Muscle of leg (tissue), 3 donors: ENCODE measurements at regions not wholly inside any gene's neighbourhood (a gene's known extent, or its start where the extent isn't known, plus 50 kb on each side); places are given as distances from the start of the nearest gene placed in this dataset.

Experiments used
- DNase-seq: peaks from one replicate; pipeline ENCODE4 v3.0.0; 2013
- H3K27ac ChIP-seq: one replicate; pipeline ENCODE4 v1.5.1; 2013; ENCODE audit warnings: mild to moderate bottlenecking, low read length, control low read depth
- H3K27me3 ChIP-seq: one replicate; pipeline ENCODE4 v1.6.1; 2013; ENCODE audit warnings: low read length; ENCODE audit not compliant: control insufficient read depth, insufficient read depth
- H3K36me3 ChIP-seq: one replicate; pipeline ENCODE4 v1.6.1; 2013; ENCODE audit warnings: low read length; ENCODE audit not compliant: control insufficient read depth, insufficient read depth
- H3K4me1 ChIP-seq: one replicate; pipeline ENCODE4 v1.6.1; 2013; ENCODE audit warnings: low read length; ENCODE audit not compliant: control insufficient read depth, insufficient read depth
- H3K4me3 ChIP-seq: one replicate; pipeline ENCODE4 v1.5.1; 2013; ENCODE audit warnings: low read length, control low read depth
- H3K9me3 ChIP-seq: replicated peaks from 2 replicates; pipeline ENCODE4 v1.6.1; 2013; ENCODE audit warnings: low read depth, low read length; ENCODE audit not compliant: control insufficient read depth
- WGBS: methylation state at CpG from one replicate; pipeline ENCODE4 v1.1.5; 2013; ENCODE audit warnings: missing lambda C conversion rate; ENCODE audit not compliant: insufficient coverage; 5-methylcytosine and 5-hydroxymethylcytosine counted together

- Histone ChIP-seq H3K36me3 (no peaks in the 10 kb centered on the region), H3K4me1 (no peaks in the 10 kb centered on the region), H3K27ac (no peak overlapping the region), H3K4me3 (no peak overlapping the region), H3K27me3 (no peaks in the 10 kb centered on the region), H3K9me3 (no peaks in the 10 kb centered on the region)
- peak; percentile 62 for DNase-seq
- WGBS, result 67% methylated on average over 1 of the region's 2 CpGs
Observed at GRCh38 chr13:106225126-106225525, 310.3 kb downstream of the EFNB2 start.

- H3K27me3 ChIP-seq, result no peaks in the 10 kb centered on the region
- 90% methylated on average over 2 of the region's 3 CpGs for WGBS
- no peaks in the 10 kb centered on the region for H3K4me1 ChIP-seq
- no peaks in the 10 kb centered on the region for H3K9me3 ChIP-seq
- no peak overlapping the region for H3K27ac ChIP-seq
- no peak for DNase-seq
- no peak overlapping the region for H3K4me3 ChIP-seq
- H3K36me3 ChIP-seq, result no peaks in the 10 kb centered on the region
Observed at GRCh38 chr13:106220211-106220610, 315.3 kb downstream of the EFNB2 start.

- Histone ChIP-seq H3K27me3 (no peaks in the 10 kb centered on the region), H3K4me3 (no peak overlapping the region), H3K36me3 (no peaks in the 10 kb centered on the region), H3K9me3 (no peaks in the 10 kb centered on the region), H3K27ac (peak overlapping the region; percentile 59), H3K4me1 (no peaks in the 10 kb centered on the region)
- peak; percentile 32 for DNase-seq
- 100% methylated on average over 3 of the region's 18 CpGs for WGBS
Observed at GRCh38 chr13:106213028-106213757, 322.3 kb downstream of the EFNB2 start.

- H3K27ac ChIP-seq, result peak overlapping the region; percentile 59
- no peaks in the 10 kb centered on the region for H3K36me3 ChIP-seq
- no peaks in the 10 kb centered on the region for H3K27me3 ChIP-seq
- no peaks in the 10 kb centered on the region for H3K4me1 ChIP-seq
- no peak overlapping the region for H3K4me3 ChIP-seq
- WGBS, result no CpG with 5 or more reads among the region's 3 CpGs
- no peaks in the 10 kb centered on the region for H3K9me3 ChIP-seq
- DNase-seq, result peak; percentile 71
Observed at GRCh38 chr13:106212386-106213010, 323.0 kb downstream of the EFNB2 start.

- H3K27me3 ChIP-seq, result no peaks in the 10 kb centered on the region
- no peak overlapping the region for H3K27ac ChIP-seq
- no peak overlapping the region for H3K4me3 ChIP-seq
- no peak for DNase-seq
- no peaks in the 10 kb centered on the region for H3K9me3 ChIP-seq
- no peaks in the 10 kb centered on the region for H3K36me3 ChIP-seq
- no peaks in the 10 kb centered on the region for H3K4me1 ChIP-seq
- WGBS, result no CpG with 5 or more reads among the region's 3 CpGs
Observed at GRCh38 chr13:106210324-106210723, 325.1 kb downstream of the EFNB2 start.

GRCh38 chr13:106205871-106206270 is 329.6 kb downstream of the EFNB2 start:
- Histone ChIP-seq H3K9me3 (no peaks in the 10 kb centered on the region), H3K4me3 (no peak overlapping the region), H3K36me3 (no peaks in the 10 kb centered on the region), H3K27me3 (no peaks in the 10 kb centered on the region), H3K27ac (no peak overlapping the region), H3K4me1 (no peaks in the 10 kb centered on the region)
- WGBS, result 100% methylated on average over 1 of the region's 2 CpGs
- DNase-seq, result no peak

- no CpG with 5 or more reads among the region's 1 CpG for WGBS
- H3K27ac ChIP-seq, result no peak overlapping the region
- H3K4me3 ChIP-seq, result no peak overlapping the region
- DNase-seq, result no peak
- no peaks in the 10 kb centered on the region for H3K4me1 ChIP-seq
- H3K9me3 ChIP-seq, result no peaks in the 10 kb centered on the region
- H3K36me3 ChIP-seq, result no peaks in the 10 kb centered on the region
- H3K27me3 ChIP-seq, result no peaks in the 10 kb centered on the region
Observed at GRCh38 chr13:106197496-106197895, 338.0 kb downstream of the EFNB2 start.

GRCh38 chr13:106187501-106188095 is 347.9 kb downstream of the EFNB2 start:
- no peaks in the 10 kb centered on the region for H3K27me3 ChIP-seq
- DNase-seq, result no peak
- 70% methylated on average over 3 of the region's 5 CpGs for WGBS
- no peaks in the 10 kb centered on the region for H3K4me1 ChIP-seq
- H3K27ac ChIP-seq, result no peak overlapping the region
- no peak overlapping the region for H3K4me3 ChIP-seq
- H3K36me3 ChIP-seq, result no peaks in the 10 kb centered on the region
- H3K9me3 ChIP-seq, result no peaks in the 10 kb centered on the region

GRCh38 chr13:106187101-106187500 is 348.4 kb downstream of the EFNB2 start:
- Histone ChIP-seq H3K27ac (no peak overlapping the region), H3K36me3 (no peaks in the 10 kb centered on the region), H3K9me3 (no peaks in the 10 kb centered on the region), H3K4me3 (no peak overlapping the region), H3K4me1 (no peaks in the 10 kb centered on the region), H3K27me3 (no peaks in the 10 kb centered on the region)
- DNase-seq, result no peak
- 100% methylated on average over 1 of the region's 1 CpG for WGBS

GRCh38 chr13:106186366-106187030 is 349.0 kb downstream of the EFNB2 start:
- Histone ChIP-seq H3K4me1 (no peaks in the 10 kb centered on the region), H3K9me3 (no peaks in the 10 kb centered on the region), H3K36me3 (no peaks in the 10 kb centered on the region), H3K4me3 (no peak overlapping the region), H3K27ac (no peak overlapping the region), H3K27me3 (no peaks in the 10 kb centered on the region)
- no peak for DNase-seq
- 87% methylated on average over 2 of the region's 3 CpGs for WGBS
